Stomach (tissue), 4 donors: ENCODE measurements at regions not wholly inside any gene's neighbourhood (a gene's known extent, or its start where the extent isn't known, plus 50 kb on each side); places are given as distances from the start of the nearest gene placed in this dataset.

Experiments used
- CTCF ChIP-seq, 7 experiments: fragments of 450-650 bp in 4 of 7; fragments of 200-600 bp in 3 of 7; sonication (generic) in 3 of 7; IDR thresholded peaks; one replicate each; pipeline ENCODE4 v1.5.1; 2016 to 2019; ENCODE audit warnings: antibody characterized with exemption in 7 of 7, control low read depth in 2 of 7, mild to moderate bottlenecking in 1 of 7
- EP300 ChIP-seq: sonication (generic); formaldehyde crosslinking; IDR thresholded peaks from one replicate; pipeline ENCODE4 v1.6.1; 2017; ENCODE audit warnings: antibody characterized with exemption
- POLR2A ChIP-seq, 4 donors: fragments of 450-650 bp; IDR thresholded peaks; one replicate each; pipeline ENCODE4 v1.6.1; 2016; ENCODE audit warnings: antibody characterized with exemption in 4 of 4, control low read depth in 2 of 4, mild to moderate bottlenecking in 1 of 4, moderate library complexity in 1 of 4

GRCh38 chr6:159533568-159533967 lies 159.5 kb downstream of the SOD2 start:
- no peak for TF ChIP-seq CTCF (IDR thresholded peaks at IDR 0.05)
- TF ChIP-seq POLR2A (IDR thresholded peaks at IDR 0.05) = no peak
- TF ChIP-seq EP300 = no peak
